ENCODE measurements at regions not wholly inside any gene's neighbourhood (a gene's known extent, or its start where the extent isn't known, plus 50 kb on each side); places are given as distances from the start of the nearest gene placed in this dataset.

GRCh38 chr12:114041136-114041535, 75.0 kb upstream of the RBM19 start:
- no peak for TF ChIP-seq EZH2 (IDR thresholded peaks at IDR 0.05; ENCODE audit: low read length, missing control alignments)
- no peak for TF ChIP-seq CTCF (conservative IDR thresholded peaks at IDR 0.05 in 1 of 2, IDR thresholded peaks at IDR 0.05 in 1 of 2; ENCODE audit: low read depth in 1 of 2, low read length in 2 of 2)
